Jurkat, Clone E6-1 (cell line): ENCODE measurements at regions not wholly inside any gene's neighbourhood (a gene's known extent, or its start where the extent isn't known, plus 50 kb on each side); places are given as distances from the start of the nearest gene placed in this dataset.
"Not testable (repeated sequence)": the region's sequence is repeated elsewhere in the genome, so short reads cannot be mapped to it uniquely, and the experiment has no call there.

ENCODE experiments used
- DNase-seq: peaks from one replicate; pipeline ENCODE4 v3.0.0-alpha.2; 2011; ENCODE audit warnings: low read depth, low spot score
- H3K4me3 ChIP-seq: 2 replicates; pipeline ENCODE4 v1.5.1; 2011; ENCODE audit warnings: mild to moderate bottlenecking, low read length, control low read depth, moderate library complexity

- DNase-seq = no peak
- H3K4me3 ChIP-seq = no peak overlapping the region
These were observed 147.0 kb upstream of the OR4E1 start for GRCh38 chr14:21820631-21821030.

DNA sequence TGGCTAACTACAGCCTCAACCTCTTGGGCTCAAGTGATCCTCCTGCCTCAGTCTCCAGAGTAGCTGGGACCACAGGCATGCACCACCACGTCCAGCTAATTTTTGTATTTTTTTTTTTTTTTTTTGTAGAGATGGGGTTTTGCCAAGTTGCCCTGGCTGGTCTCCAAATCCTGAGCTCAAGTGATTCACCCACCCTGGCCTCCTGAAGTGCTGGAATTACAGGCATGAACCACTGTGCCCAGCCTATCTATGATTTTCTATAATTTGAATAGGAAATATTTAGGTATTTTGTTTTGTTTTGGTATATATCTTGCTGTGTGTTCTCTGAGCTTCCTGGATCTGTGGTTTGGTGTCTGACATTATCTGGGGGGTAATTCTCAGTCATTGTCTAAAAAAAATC, 146.3 kb upstream of the OR4E1 start:
- not testable (repeated sequence) for DNase-seq, H3K4me3 ChIP-seq

DNA sequence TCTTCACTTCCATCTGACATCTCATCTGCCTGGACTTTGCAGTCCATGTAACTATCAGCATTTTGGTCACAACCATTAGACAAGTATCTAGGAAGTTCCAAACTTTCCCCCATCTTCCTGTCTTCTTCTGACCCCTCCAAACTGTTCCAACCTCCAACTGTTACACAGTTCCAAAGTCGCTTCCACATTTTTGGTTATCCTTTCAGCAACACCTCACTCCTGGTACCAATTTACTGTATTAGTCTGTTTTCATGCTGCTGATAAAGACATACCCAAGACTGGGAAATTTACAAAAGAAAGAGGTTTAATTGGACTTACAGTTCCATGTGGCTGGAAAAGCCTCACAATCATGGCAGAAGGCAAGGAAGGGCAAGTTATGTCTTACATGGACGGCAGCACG, 143.4 kb upstream of the OR4E1 start:
- H3K4me3 ChIP-seq, DNase-seq: not testable (repeated sequence)

- H3K4me3 ChIP-seq = no peak overlapping the region
- no peak for DNase-seq
These were observed 134.4 kb upstream of the OR4E1 start for GRCh38 chr14:21807975-21808374.

DNA sequence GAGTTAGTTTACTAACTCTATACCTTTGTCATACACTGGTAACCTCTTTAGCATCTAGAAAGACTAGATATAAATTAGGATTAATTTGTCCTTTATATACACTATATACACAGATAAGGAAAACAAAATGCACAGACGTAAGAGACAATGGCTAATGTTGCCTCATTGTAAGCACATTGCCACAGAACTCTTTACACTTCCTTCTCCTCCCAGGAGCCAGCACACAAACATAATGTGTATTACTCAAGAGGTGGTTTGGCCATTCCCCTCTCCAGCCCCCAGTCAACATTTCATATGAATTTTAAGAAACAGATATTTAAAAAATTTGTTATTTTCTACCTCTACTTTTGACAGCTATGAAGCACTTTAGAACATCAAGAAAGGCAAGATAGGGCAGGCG, 131.4 kb upstream of the OR4E1 start:
- DNase-seq = no peak
- no peak overlapping the region for H3K4me3 ChIP-seq

DNA sequence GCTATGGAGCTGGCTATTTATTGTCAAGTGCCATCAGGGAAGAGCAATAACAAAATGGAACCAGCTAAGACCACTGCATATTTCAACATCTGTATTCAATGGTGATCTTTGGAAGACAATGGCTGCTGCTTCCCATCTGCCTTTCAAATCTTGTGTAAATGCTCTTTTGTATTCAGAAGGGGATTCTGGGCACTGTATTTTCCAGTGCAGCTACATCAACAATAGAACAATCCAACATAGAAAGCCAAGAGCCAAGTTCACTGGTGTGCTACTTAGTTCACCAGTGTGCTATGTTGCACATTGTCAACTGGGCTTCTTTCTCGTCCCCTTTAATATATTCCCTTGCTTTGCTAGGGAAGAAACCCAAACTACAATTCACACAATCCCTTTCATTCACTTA, 128.8 kb upstream of the OR4E1 start:
- no peak overlapping the region for H3K4me3 ChIP-seq
- no peak for DNase-seq

DNA sequence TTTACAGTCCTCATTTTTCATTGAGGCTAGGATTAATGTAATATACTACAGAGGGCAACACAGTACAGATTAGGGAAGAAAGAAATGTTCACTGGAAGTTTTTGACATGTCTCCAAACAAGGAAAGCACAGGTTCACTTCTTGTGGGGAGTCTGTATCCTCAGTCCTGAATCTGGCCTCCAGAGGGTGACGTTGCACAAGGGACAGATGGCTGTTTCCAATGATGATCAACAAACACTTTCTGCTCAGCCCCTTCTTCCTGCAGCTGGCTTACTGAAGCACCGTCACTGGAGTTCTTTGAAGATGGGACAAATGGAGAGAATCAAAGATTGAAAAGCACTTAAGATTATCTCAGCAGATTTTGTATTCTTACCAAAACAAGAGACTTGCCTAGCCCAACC, 123.3 kb upstream of the OR4E1 start:
- DNase-seq = peak; percentile 18
- H3K4me3 ChIP-seq = no peak overlapping the region

DNA sequence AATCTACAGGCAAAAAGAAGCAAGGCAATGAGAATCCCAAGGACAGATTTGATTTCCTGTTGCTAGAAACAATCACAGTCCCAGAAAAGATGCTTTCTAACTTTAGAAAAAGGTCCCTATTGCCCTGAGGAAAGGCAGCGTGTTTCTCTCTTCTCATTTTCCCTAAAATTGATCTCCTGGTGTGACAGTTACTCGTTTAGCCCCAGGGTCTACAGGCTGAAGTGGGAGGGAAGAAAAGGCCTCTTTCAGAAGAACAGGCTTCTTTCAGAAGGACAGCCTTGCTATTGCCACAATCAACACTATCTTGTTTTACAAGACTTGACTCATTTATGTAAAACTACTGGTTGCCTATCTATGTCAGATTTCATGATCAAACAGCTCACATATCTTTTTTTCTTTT, 121.8 kb upstream of the OR4E1 start:
- no peak overlapping the region for H3K4me3 ChIP-seq
- no peak for DNase-seq

DNA sequence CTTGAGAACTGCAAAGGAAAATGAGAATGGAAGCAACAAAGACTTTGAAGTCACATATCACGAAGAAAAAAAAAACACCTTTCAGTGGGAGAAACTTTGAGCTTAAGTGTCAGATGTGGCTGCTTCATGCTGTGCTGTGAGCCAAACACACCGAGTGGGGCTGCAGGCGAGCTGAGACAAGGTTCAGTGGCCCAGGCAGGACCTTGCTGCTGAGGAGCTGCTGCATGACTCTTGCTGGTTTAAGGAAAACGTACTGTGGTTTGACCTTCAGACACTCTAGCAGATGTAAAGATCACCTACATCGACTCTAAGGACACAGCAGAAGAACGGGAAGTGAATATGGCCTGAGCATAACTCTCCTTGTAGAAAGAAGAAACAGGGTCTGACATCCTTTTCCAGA, 118.1 kb upstream of the OR4E1 start:
- H3K4me3 ChIP-seq = no peak overlapping the region
- no peak for DNase-seq

DNA sequence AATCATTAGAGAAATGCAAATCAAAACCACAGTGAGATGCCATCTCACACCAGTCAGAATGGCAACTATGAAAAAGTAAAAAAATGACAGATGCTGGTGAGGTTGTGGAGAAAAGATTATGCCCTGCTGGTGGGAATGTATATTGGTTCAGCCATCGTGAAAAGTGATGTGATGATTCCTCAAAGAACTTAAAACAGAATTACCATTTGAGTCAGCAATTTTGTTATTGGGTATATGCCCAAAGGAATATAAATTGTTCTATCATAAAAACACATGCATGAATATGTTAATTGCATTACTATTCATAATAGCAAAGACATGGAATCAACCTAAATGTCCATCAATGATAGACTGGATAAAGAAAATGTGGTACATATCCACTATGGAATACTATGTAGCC, 115.1 kb upstream of the OR4E1 start:
- DNase-seq, H3K4me3 ChIP-seq: not testable (repeated sequence)

GRCh38 chr14:21787242-21787641, 113.6 kb upstream of the OR4E1 start:
- DNase-seq, H3K4me3 ChIP-seq: not testable (repeated sequence)

DNA sequence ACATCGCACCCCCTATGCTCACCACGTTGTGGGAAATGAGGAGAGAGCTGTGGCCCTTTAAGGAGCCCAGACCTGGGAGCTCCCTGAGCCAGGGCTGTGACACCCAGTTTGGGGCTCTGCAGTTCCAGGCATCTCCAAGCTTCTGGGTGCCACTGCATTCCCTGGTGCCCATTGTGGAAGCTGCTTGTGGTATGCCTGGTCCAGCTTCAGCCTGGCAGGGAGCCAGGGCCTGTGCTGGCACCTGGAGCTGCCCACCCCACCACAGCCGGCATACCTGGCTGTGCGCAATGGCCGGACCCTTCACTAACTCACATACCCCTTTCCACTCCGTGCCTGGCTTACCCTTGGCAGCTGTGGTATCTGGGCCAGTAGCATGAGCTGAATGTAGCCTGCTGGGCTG, 107.9 kb upstream of the OR4E1 start:
- no peak for DNase-seq
- H3K4me3 ChIP-seq = no peak overlapping the region

GRCh38 chr14:21780429-21781084, 106.9 kb upstream of the OR4E1 start:
- no peak overlapping the region for H3K4me3 ChIP-seq
- DNase-seq = no peak

DNA sequence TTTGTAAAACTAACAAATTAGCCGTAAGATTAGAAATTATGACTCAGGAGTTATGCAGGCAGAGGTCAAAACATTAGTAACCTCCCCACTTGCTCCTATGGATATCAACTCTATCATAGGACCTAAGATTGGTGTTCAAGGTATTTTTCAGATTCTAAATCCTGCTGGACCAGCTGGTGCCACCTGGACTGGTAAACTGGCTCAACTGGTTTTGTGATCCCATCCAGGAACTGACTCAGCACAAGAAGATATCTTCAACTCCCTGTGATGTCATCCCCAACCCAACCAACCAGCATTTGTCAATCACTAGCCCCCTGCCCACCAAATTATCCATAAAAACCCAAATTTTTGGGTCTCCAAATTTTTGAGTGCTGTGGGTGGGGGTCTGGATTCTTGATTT, 98.1 kb upstream of the OR4E1 start:
- H3K4me3 ChIP-seq = no peak overlapping the region
- DNase-seq = no peak

DNA sequence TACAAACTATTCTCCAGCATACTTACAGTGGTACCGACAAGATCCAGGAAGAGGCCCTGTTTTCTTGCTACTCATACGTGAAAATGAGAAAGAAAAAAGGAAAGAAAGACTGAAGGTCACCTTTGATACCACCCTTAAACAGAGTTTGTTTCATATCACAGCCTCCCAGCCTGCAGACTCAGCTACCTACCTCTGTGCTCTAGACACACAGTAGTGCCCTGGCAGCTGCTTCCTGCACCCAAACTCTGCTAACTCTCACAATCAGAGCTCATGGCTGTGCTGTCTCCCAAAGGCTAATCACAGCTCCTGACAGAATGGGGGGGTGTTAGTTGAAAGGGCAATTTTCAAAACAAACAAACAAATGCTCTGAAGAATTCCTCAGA, 95.2 kb upstream of the OR4E1 start:
- H3K4me3 ChIP-seq = no peak overlapping the region
- no peak for DNase-seq

DNA sequence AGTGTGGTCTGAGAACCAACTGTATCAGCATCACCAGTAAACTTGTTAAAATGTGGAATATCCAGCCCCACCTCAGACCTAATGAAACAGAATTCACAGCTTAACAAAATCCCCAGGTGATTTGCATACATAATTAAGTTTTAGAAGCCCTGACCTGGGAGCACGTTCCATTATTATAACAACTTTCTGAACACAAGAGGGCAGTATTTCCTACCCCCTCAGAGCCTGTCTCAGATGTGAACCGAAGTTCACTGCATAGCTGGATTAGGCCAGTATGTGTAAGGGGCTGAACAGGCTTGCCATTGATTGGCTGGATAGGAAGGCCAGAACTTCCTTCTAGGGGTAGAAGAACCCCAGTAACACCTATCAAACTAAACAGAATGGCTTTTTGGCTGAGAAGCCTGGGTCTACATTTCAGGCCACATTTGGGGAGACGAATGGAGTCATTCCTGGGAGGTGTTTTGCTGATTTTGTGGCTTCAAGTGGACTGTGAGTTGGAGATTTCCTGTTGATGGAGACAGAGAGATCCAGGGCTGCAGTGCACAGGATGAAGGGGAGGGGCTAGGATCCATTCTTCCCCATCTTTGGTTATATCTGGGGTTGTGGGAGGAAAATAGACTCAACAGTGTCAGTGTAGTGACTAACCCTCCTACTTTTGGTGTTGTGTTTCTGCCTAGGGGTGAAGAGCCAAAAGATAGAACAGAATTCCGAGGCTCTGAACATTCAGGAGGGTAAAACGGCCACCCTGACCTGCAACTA, 94.7 kb upstream of the OR4E1 start:
- H3K4me3 ChIP-seq = no peak overlapping the region
- peak; percentile 55 for DNase-seq

DNA sequence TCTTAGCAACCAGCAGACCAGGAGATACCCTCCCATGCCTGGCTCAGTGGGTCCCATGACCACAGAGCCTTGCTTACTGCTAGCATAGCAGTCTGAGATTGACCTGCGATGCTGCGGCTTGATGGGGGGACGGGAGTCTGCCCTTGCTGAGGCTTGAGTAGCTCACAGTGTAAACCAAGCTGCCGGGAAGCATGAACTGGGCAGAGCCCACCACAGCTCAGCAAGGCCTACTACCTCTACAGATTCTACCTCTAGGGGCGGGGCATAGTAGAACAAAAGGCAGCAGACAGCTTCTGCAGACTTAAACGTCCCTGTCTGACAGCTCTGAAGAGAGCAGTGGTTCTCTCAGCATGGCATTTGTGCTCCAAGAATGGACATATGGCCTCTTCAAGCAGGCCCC, 86.7 kb upstream of the OR4E1 start:
- DNase-seq, H3K4me3 ChIP-seq: not testable (repeated sequence)

- DNase-seq = peak; percentile 3
- no peak overlapping the region for H3K4me3 ChIP-seq
These were observed 75.8 kb upstream of the OR4E1 start for GRCh38 chr14:21749306-21749868.

GRCh38 chr14:21748869-21749303, 75.3 kb upstream of the OR4E1 start:
- DNase-seq = peak; percentile 71
- no peak overlapping the region for H3K4me3 ChIP-seq

- DNase-seq = no peak
- no peak overlapping the region for H3K4me3 ChIP-seq
These were observed 62.2 kb upstream of the OR4E1 start for GRCh38 chr14:21735639-21736307.
